GM13976 (cell line): ENCODE measurements at regions not wholly inside any gene's neighbourhood (a gene's known extent, or its start where the extent isn't known, plus 50 kb on each side); places are given as distances from the start of the nearest gene placed in this dataset.

Experiments
- DNase-seq: peaks from one replicate; pipeline ENCODE4 v3.0.0; 2012; ENCODE audit warnings: low spot score
- in situ Hi-C: fragments of 300-500 bp; cut with MboI; formaldehyde crosslinking; loops from one replicate; pipeline ENCODE4 v1.12.0; 2022; ENCODE audit warnings: low sequenced_read_pairs, mixed read lengths, inconsistent platforms; ENCODE audit not compliant: unreplicated experiment
- TF ChIP-seq, protein P1 (sequence below): IDR thresholded peaks from 2 replicates; pipeline ENCODE4 v1.5.1; 2012; ENCODE audit warnings: borderline replicate concordance, mild to moderate bottlenecking; ENCODE audit not compliant: insufficient read depth; ENCODE audit errors: extremely low read depth, missing control alignments, control extremely low read depth

DNA sequence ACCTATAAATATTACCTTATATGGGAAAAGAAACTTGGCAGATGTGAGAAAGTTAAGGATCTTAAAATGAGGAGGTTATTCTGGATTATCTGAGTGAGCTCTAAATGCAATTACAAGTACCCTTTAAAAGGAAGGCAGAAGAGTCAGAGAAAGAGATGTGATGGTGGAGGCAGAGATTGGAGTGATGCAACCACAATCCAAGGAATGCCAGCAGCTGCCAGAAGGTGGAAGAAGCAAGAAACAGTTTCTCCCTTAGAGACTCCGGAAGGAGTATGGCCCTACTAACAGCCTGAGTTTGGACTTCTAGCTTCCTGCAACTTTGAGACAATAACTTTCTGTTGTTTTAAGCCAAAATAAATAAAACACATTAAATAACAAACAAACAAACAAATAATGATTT is 108.7 kb upstream of the PRLR start:
- DNase-seq: no peak
- in situ Hi-C loops: no loop called here
- TF ChIP-seq, protein P1, sequence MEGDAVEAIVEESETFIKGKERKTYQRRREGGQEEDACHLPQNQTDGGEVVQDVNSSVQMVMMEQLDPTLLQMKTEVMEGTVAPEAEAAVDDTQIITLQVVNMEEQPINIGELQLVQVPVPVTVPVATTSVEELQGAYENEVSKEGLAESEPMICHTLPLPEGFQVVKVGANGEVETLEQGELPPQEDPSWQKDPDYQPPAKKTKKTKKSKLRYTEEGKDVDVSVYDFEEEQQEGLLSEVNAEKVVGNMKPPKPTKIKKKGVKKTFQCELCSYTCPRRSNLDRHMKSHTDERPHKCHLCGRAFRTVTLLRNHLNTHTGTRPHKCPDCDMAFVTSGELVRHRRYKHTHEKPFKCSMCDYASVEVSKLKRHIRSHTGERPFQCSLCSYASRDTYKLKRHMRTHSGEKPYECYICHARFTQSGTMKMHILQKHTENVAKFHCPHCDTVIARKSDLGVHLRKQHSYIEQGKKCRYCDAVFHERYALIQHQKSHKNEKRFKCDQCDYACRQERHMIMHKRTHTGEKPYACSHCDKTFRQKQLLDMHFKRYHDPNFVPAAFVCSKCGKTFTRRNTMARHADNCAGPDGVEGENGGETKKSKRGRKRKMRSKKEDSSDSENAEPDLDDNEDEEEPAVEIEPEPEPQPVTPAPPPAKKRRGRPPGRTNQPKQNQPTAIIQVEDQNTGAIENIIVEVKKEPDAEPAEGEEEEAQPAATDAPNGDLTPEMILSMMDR: no peak

DNA sequence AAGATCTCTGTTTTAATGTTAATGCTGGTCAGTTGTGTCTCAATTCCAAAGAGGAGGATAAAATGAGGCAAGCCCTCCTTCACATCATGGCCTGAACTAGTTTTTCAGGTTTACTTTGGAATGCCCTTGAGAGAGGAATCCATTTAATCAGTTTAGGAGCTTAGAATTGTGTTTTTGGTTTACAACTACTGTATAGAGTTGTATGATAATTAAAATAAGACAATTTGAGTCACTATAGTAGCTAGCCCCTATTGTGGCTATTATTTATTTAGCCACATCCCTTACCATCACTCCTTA is 107.8 kb upstream of the PRLR start:
- TF ChIP-seq, protein P1: no peak
- in situ Hi-C loops: no loop called here
- DNase-seq: no peak

DNA sequence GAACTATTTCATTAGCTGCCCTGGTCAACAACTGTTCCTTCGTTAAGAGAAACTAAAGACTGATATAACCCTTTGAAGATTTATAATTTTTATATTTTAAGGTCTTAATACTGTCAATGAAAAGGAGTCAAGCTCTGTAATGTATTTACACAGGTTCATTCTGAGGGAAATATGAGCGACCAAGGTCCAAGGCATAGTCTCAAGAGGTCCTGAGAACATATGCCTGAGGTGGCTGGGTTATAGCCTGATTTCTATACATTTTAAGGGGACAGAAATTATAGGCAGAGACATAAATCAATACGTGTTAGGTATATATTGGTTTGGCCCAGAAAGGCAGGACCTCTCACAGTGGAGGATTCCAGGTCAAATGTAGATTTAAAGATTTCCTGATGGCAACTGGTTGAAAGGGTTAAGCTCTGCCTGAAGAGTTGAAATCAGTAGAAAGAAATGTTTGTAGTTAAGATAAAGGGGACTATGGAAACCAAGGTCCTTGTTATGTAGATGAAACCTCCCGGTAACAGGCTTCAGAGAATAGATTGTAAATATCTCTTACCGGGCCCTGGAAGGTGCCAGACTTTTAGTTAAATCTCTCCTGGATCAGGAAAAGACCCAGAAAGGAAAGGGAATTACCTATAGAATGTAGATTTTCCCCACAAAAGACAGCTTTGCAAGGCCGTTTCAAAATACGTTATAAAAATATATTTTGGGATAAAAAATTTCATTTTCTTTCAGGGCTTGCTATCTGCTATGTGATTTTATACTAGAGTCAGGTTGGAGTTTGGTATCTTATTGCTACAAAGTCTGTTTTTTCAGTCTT is 107.3 kb upstream of the PRLR start:
- no peak for DNase-seq
- TF ChIP-seq, protein P1: no peak
- in situ Hi-C loops: no loop called here

DNA sequence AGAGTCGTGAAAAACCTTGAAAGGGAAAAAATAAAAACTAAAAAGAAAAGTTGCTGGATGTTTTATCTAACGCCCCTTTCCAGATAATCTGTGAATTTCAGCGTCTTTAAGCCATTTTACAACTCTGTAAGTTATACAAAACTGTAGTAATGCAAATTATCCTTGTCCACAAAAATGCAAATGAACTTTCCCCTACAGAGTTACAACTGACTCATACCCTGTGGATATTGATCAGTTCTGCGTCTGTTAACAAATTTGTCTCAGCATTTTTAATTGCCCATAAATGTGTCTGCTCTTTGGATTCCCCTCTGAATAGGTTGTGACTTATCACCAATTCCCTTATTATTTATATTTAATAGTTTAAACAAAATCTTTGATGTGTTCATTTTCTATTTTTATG is 105.9 kb upstream of the PRLR start:
- TF ChIP-seq, protein P1: no peak
- DNase-seq: no peak
- in situ Hi-C loops: no loop called here

DNA sequence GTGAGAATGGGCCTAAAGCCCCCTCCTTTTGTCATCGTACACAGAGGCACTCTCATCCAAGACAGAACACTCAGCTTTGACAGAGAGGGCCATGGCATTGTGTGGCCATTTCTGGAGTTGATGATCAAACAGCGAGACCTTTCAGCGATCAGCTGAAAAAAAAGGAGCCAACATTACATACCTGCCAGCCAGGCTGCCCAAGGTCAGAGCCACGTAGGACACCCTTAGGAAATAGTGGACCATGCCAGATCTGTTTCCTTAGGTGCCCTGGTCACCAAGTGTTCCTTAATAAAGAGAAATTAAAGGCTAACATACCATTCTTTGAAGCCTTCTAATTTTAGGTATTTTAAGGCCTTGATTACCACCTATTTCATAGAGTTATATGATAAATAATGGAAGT is 105.5 kb upstream of the PRLR start:
- TF ChIP-seq, protein P1: no peak
- in situ Hi-C loops: no loop called here

DNA sequence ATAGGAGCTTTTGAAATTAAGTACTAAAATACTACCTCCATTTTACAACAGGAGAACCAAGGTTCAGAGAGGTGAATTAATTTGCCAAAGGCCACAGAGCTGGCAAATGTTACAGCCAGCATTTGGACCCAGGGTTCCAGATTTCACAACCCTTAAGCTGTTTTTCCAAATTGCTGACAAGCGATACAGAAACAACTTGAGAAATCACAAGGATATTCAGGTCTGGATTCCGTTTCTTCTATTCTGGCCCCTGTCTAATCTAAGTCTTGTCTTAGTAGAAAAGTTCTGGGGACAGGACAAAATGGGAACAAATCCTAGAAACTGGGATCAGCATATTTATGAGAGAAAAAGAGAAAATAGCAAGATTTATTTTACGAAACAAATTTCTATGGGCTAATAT is 103.1 kb upstream of the PRLR start:
- TF ChIP-seq, protein P1: no peak
- in situ Hi-C loops: no loop called here
- no peak for DNase-seq

More for the DNA sequence above, 105.5 kb upstream of the PRLR start:
- no peak for DNase-seq
